Renal cortex interstitium (tissue), 11 donors: ENCODE measurements at regions not wholly inside any gene's neighbourhood (a gene's known extent, or its start where the extent isn't known, plus 50 kb on each side); places are given as distances from the start of the nearest gene placed in this dataset.
"Not testable (repeated sequence)": the region's sequence is repeated elsewhere in the genome, so short reads cannot be mapped to it uniquely, and the experiment has no call there.

Experiments used
- DNase-seq, 11 donors: peaks; one replicate each; pipeline ENCODE4 v3.0.0-alpha.2; 2013; ENCODE audit warnings: low read depth in 9 of 11, low spot score in 4 of 11; ENCODE audit errors: extremely low read depth in 1 of 11

GRCh38 chr1:30660241-30660640, 63.1 kb downstream of the MATN1 start:
- no peak for DNase-seq

GRCh38 chr1:30659702-30660101, 63.7 kb downstream of the MATN1 start:
- DNase-seq = no peak

GRCh38 chr1:30658375-30658774, 65.0 kb downstream of the MATN1 start:
- DNase-seq = not testable (repeated sequence)

- no peak for DNase-seq
Measured at GRCh38 chr1:30658014-30658336, 65.4 kb downstream of the MATN1 start.

- DNase-seq = no peak
Measured at GRCh38 chr1:30657131-30658013, 66.0 kb downstream of the MATN1 start.

- DNase-seq = no peak
Measured at GRCh38 chr1:30656171-30656940, 67.0 kb downstream of the MATN1 start.

- no peak for DNase-seq
Measured at GRCh38 chr1:30655672-30656071, 67.7 kb downstream of the MATN1 start.

GRCh38 chr1:30654188-30654587, 69.2 kb downstream of the MATN1 start:
- no peak for DNase-seq

- no peak for DNase-seq
Measured at GRCh38 chr1:30652152-30652841, 71.1 kb downstream of the MATN1 start.

- DNase-seq = not testable (repeated sequence)
Measured at GRCh38 chr1:30651395-30651794, 72.0 kb downstream of the MATN1 start.

- DNase-seq = no peak
Measured at GRCh38 chr1:30650968-30651320, 72.4 kb downstream of the MATN1 start.

- no peak for DNase-seq
Measured at GRCh38 chr1:30650038-30650967, 73.1 kb downstream of the MATN1 start.

- no peak for DNase-seq
Measured at GRCh38 chr1:30649321-30649991, 73.9 kb downstream of the MATN1 start.

GRCh38 chr1:30648408-30649000, 74.9 kb downstream of the MATN1 start:
- no peak for DNase-seq

GRCh38 chr1:30645807-30646206, 77.6 kb downstream of the MATN1 start:
- no peak for DNase-seq

- no peak for DNase-seq
Measured at GRCh38 chr1:30642391-30643120, 80.8 kb downstream of the MATN1 start.

GRCh38 chr1:30641572-30642353, 81.6 kb downstream of the MATN1 start:
- DNase-seq = no peak
